Activated CD4-positive, alpha-beta T cell treated with anti-CD3 and anti-CD28 coated beads for 48 hours (primary cell): ENCODE measurements at regions not wholly inside any gene's neighbourhood (a gene's known extent, or its start where the extent isn't known, plus 50 kb on each side); places are given as distances from the start of the nearest gene placed in this dataset.
"Not testable (repeated sequence)": the region's sequence is repeated elsewhere in the genome, so short reads cannot be mapped to it uniquely, and the experiment has no call there.

Source experiments
- DNase-seq: peaks from one replicate; pipeline ENCODE4 v3.0.0-alpha.2; 2020

GRCh38 chr5:136615251-136616119 lies 250.1 kb upstream of the TRPC7 start:
- no peak for DNase-seq

GRCh38 chr5:136613230-136613629 lies 247.9 kb upstream of the TRPC7 start:
- no peak for DNase-seq

GRCh38 chr5:136605638-136606037 lies 240.3 kb upstream of the TRPC7 start:
- no peak for DNase-seq

- DNase-seq = no peak
Observed at GRCh38 chr5:136600306-136600705, 235.0 kb upstream of the TRPC7 start.

- DNase-seq = no peak
Observed at GRCh38 chr5:136598802-136599404, 233.6 kb upstream of the TRPC7 start.

GRCh38 chr5:136594416-136594815 lies 229.1 kb upstream of the TRPC7 start:
- DNase-seq = no peak

GRCh38 chr5:136590581-136590980 lies 225.2 kb upstream of the TRPC7 start:
- DNase-seq = no peak

- no peak for DNase-seq
Observed at GRCh38 chr5:136586196-136586595, 220.9 kb upstream of the TRPC7 start.

GRCh38 chr5:136584474-136584873 lies 219.1 kb upstream of the TRPC7 start:
- DNase-seq = no peak

GRCh38 chr5:136579238-136579637 lies 213.9 kb upstream of the TRPC7 start:
- no peak for DNase-seq

GRCh38 chr5:136569875-136570274 lies 204.5 kb upstream of the TRPC7 start:
- not testable (repeated sequence) for DNase-seq

GRCh38 chr5:136565457-136565856 lies 200.1 kb upstream of the TRPC7 start:
- not testable (repeated sequence) for DNase-seq

GRCh38 chr5:136565050-136565449 lies 199.7 kb upstream of the TRPC7 start:
- not testable (repeated sequence) for DNase-seq

GRCh38 chr5:136564431-136564830 lies 199.1 kb upstream of the TRPC7 start:
- DNase-seq = not testable (repeated sequence)

- DNase-seq = no peak
Observed at GRCh38 chr5:136563489-136563888, 198.1 kb upstream of the TRPC7 start.

- DNase-seq = no peak
Observed at GRCh38 chr5:136560126-136560525, 194.8 kb upstream of the TRPC7 start.

- DNase-seq = no peak
Observed at GRCh38 chr5:136559651-136560050, 194.3 kb upstream of the TRPC7 start.

GRCh38 chr5:136547096-136547495 lies 181.8 kb upstream of the TRPC7 start:
- not testable (repeated sequence) for DNase-seq

GRCh38 chr5:136546441-136546840 lies 181.1 kb upstream of the TRPC7 start:
- DNase-seq = not testable (repeated sequence)

GRCh38 chr5:136545031-136545430 lies 179.7 kb upstream of the TRPC7 start:
- DNase-seq = not testable (repeated sequence)

GRCh38 chr5:136538534-136538933 lies 173.2 kb upstream of the TRPC7 start:
- no peak for DNase-seq

- no peak for DNase-seq
Observed at GRCh38 chr5:136529081-136529480, 163.7 kb upstream of the TRPC7 start.

- no peak for DNase-seq
Observed at GRCh38 chr5:136528481-136529030, 163.2 kb upstream of the TRPC7 start.

- no peak for DNase-seq
Observed at GRCh38 chr5:136527311-136527710, 162.0 kb upstream of the TRPC7 start.
